Body of pancreas (tissue), 4 donors: ENCODE measurements at regions not wholly inside any gene's neighbourhood (a gene's known extent, or its start where the extent isn't known, plus 50 kb on each side); places are given as distances from the start of the nearest gene placed in this dataset.

ENCODE experiments used
- CTCF ChIP-seq, 7 experiments: fragments of 450-650 bp in 4 of 7; fragments of 200-600 bp in 3 of 7; sonication (generic) in 3 of 7; IDR thresholded peaks; one replicate each; pipeline ENCODE4 v1.5.1; 2016 to 2019; ENCODE audit warnings: antibody characterized with exemption in 7 of 7
- POLR2A ChIP-seq, 3 donors: fragments of 450-650 bp; IDR thresholded peaks; one replicate each; pipeline ENCODE4 v1.6.1; 2016; ENCODE audit warnings: antibody characterized with exemption in 3 of 3, mild to moderate bottlenecking in 2 of 3

DNA sequence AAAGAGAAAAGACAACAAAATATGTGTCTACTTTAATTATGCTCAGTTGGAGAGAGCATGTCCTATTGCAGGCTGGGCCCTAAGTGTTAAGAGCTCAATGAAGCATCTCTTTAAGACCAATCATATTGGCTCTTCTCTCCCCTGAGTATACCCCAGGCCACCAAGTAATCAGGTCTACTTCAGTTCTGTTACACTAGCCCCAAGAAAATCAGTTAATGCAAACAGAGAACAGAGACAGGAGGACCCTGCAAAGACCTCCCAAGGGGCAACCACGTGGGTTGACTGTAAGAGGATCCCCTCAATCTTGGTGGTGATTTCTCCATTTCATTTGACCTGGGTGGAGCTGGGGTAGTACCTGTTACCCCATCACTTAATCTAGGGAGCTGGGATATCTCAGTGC, 451.0 kb upstream of the ZNF507 start:
- no peak for TF ChIP-seq CTCF (IDR thresholded peaks at IDR 0.05)
- TF ChIP-seq POLR2A (IDR thresholded peaks at IDR 0.05): no peak
